GM03348 (cell line): ENCODE measurements at regions not wholly inside any gene's neighbourhood (a gene's known extent, or its start where the extent isn't known, plus 50 kb on each side); places are given as distances from the start of the nearest gene placed in this dataset.

ENCODE experiments used
- DNase-seq: peaks from one replicate; pipeline ENCODE4 v3.0.0; 2012; ENCODE audit warnings: low spot score

DNA sequence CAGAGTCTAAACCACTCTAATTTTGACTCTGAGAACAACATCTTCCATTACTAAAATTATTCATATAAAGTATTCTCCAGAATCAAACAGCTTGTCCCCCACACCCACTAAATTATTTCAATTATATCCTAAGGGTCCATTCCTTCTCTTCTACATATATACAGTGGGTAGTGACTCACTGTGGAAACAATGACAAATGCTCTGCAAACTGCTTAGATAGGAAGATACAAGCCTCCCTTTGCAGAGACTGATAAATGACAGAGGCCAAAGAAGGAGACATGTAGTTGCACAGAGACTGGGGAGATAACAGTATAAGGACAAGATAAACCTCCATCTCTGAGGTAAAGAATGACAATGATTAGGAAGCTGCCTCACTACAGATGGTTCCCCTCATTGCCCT lies 1087.4 kb downstream of the AGBL1 start:
- no peak for DNase-seq

DNA sequence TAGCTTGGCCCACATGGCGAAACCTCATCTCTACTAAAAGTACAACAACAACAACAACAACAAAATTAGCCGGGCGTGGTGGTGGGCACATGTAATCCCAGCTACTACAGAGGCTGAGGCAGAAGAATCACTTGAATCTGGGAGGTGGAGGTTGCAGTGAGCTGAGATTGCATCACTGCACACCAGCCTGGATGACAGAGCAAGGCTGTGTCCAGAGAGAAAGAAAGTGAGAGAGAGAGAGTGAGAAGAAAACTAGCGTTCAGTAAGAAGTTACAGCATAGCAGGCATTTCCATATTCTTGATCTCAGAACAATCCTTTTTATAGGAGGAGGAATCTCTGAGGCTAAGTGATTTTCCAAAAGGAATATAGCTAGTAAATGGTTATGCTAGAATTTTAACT lies 1076.1 kb downstream of the AGBL1 start:
- DNase-seq = no peak

DNA sequence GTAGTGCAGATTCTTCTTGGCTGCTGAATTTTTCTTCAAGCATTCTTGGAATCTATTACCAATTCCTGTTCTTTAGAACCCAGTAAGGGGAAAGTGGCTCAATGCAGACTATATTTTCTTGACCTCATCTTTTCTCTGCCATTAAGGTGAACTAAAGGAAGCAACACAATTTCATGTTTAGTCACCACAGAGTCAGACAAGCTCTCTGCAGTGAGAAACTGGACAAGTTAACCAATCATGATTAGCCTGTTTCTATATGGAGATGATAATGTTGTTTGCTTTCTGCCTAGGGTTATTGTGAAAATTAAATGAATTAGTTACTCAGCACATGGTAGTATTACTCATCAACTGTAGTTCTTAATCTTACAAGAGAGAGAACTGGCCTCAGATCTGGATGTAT lies 1075.1 kb downstream of the AGBL1 start:
- DNase-seq = no peak

DNA sequence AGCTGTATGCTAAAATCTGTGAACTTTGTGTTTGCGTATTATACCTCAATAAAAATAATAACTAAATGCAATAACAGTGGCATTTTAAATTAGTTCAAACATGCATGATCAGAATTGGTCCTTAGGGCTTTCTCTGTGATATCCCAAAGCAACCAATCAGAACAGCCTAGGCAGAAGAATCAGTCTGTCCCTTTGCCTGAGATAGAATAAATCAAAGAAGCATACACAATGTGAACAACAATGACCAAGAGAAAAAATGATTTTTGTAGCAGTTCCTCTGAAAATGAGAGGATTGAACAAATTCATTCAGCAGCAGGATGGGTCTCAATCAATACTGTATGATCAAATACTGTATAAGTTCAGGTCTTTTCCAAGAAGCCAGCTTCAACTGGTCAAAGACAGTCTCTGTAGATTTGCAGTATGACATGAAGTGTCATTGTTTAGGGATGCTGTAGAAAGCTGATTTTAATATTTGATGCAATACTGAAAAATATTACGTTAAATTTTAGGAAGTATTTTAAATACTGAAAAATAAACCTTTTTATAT lies 1071.6 kb downstream of the AGBL1 start:
- no peak for DNase-seq

DNA sequence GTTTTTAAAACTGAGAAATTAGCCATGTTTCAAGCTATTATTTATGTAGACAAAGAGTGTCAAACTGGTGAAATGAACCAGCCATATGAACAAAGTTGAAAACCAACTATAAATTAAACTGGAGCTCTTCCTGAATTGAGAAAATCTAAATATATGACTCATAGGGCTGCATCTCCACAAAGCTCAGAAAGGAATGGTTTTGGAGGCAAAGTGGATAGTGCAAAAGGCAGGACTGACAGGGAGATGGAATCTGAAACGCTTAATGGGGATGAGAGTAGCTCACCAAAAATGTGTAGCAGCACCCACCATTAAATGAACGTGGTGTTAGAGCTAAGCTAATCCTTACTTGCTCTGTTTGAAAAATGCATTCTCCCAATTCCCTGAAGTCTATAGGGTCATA lies 1066.0 kb downstream of the AGBL1 start:
- DNase-seq = no peak

DNA sequence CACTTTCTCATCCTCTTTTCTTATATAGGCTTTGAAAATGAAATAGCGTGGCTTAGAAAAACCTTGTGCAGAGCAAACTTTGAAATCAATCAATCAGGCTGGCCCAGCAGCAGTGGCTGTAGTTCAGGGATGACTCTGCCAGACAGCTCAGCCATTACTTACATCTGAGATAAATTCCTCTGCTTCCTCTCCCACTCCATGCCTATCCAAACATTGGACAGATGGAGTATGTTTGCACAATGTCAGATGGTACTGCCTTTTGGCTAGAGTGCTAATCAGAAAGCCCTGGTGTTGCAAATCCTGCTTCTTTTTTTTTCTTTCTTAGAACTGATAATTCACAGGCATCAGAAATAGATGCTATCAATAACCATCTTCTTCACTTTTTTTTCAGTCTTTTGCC lies 1065.1 kb downstream of the AGBL1 start:
- no peak for DNase-seq

DNA sequence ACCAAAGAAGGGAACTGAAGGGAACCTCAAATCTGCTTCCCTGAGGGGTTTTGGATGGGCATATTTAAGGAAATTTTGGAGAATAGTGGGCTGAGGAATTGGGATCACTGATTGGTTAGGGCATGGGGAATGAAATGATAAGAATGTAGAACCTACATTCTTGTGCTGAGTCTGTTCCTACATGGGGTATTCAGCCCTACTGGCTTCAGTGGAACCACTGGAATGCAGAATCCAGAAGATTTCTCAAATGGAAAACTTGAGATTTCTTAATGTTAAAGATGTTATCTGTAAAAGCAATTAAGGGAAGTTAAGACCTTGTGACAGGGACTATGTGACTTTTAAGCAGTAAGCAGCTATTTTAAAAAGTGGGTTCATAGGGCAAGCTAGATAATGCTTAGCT lies 1062.4 kb downstream of the AGBL1 start:
- no peak for DNase-seq

DNA sequence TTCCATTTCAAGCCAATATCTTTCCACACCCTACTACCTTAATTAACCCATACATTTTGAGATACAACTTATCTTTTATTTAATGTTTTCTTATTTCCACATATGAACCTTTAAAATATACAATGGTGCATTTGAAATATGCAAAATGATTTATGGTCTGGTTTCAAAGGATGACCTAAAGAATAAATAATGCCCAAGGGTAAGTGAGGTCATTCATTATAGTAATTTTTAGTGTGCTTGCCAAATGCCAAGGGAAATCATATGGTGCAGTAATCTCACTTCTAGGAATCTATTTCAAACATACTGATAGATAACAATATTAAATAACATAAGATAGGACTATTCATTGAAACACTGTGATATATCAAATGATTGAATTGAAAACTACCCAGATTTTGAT lies 1055.4 kb downstream of the AGBL1 start:
- no peak for DNase-seq

DNA sequence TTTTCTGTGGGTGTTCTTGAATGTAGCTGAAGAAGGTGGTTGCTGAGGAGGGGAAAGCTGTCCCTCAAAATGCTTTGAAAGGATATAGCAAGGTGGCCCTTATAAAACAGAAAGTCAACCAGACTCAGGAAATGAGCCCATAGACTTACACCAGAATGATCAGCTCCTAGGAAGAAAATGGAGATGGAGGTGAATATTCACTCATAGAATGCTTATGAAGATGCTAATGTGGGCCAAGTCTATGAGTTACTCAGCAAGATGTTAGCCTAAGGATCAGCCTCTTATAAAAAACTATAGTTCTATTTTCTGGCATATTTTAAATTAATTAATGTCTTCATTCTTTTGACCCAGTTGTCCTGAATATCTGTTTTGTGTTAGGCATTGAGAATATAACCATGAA lies 1054.0 kb downstream of the AGBL1 start:
- DNase-seq = no peak

DNA sequence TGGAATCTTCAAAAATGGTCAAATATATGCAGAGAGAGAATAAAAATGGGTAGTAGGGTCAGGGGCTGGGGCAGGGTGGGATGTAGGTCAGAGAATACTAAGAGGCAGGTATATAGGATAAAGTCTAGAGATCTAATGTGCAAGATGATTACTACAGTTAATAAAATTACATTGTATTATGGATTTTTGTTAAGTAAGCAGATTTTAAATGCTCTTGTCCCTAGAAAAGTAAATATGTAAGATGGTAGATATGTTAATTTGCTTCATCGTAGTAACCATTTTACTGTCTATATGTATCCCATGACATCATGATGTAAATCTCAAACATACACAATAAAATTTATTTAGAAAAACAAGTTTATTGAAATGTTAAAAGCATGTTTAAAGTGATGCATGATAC lies 1051.4 kb downstream of the AGBL1 start:
- no peak for DNase-seq

DNA sequence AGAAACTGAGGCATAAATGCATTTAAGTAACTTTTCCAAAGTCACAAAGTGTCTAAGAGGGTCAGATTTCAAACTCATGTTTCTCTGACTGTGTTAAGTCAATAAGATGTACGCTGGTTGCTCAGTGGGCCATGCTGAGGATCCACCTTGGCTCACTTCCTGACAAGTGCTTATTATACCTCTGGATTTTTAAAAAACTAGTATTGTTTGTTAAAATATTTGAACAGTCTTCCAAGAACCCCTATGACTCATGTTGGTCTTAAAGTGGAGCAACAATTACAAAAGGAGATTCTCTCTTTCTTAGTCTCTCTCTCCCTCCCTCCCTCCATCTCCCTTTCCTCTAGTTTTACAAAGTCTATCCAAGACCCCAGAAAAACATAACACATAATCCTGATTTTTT lies 1050.2 kb downstream of the AGBL1 start:
- no peak for DNase-seq

DNA sequence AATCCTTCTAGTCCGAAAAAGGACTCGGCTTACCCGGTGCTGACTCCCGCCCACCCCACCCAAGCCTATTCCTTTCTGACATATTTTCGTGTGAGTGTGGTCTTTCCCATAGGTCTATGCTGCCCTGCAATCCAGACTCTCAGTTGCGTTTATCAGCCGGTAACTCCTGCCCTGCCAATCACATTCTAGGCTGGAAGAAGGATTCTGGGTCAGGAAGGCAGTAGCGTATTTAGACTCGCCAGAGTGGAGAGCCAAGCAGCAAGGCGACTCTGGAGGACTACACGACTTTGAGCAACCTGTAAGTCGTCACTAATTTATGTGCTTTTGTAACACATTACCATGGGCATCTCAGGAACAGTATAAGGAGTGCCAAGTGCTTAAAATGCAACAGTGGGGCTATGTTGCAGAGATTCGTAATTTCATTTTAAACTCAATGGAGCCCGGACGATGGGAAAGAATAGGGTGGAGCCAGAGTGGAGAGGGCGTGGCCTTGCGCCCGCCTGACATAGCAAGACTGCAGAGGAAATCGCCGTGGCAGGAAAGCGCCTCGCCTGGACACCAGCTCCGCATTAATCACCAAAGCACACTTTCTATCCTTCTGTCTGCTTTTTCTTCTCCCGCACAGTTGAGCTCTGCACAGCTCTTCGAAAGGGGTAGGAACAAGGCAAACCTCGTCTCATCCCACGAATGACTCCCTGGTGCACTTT lies 1044.2 kb downstream of the AGBL1 start:
- DNase-seq = no peak

DNA sequence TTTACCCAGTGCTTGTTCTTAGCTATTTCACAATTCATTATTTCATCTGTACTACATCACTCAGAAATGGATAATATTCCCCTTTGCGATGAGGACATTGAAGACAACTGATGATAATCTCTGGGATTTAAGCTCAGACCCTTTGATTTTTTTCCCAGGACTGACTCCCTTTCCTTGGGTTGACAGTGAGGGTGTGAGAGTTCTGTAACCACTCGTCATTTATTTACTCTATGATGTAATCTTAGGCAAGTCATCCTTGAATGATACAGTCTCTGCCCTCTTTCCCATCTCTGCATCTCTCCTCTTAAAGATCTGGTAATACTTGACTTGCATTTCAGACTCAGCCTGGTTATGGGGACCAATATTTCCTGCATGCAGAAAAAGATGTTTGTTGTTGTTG lies 1041.7 kb downstream of the AGBL1 start:
- DNase-seq = no peak

DNA sequence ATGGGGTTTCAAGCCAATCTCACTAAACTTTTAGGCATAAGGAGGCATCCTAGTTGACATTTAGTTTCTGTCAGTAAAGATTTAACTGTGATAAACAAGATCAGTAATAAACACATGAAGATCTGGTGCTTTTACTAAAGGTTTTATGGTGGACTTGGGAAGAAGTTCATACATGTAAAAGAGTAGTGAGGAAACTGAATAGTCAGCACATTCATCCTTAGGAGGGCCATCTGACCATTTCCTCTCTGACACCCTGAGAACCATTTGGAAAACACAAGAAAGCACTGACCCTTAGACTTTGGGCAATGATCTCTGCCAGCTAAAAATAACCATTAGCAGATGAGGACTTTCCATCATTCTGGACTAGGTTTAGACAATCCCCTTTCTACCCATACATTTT lies 1040.9 kb downstream of the AGBL1 start:
- no peak for DNase-seq

DNA sequence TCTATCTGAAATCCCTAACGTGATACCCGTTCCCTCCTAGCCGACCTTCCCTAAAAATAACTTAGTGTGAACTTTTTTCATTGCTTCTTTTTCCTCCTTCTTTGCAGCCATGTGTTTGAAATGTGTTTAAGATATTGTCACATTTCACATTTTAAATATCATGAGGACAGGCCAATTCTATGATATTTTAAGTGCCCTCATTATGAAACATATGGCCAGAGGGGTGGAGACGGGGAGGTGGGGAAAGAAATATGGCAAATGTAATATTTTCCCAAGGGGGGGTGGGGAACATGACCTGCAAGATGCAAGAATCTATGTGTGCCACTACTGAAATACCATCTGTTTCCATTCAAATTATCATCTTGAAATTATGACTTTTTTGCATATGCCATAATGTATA lies 1039.2 kb downstream of the AGBL1 start:
- DNase-seq = no peak

DNA sequence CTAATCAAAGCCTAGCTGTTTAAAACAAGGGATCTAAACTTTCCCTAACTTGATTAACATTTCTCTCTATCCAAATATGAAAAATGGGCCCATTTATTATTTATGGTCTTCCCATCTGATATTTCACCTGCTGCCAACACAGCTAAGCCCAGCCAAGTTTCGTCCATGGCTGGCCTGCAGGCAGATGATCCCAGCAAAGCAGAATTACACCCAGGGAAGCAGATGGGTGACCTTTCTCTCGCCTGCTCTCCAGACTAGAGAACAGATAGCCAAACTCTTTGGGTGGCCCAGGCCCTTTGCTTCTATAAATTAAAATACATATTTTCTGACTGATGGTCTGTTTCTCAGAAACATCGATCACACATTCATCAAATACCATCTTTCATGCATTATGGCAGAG lies 1038.8 kb downstream of the AGBL1 start:
- no peak for DNase-seq

DNA sequence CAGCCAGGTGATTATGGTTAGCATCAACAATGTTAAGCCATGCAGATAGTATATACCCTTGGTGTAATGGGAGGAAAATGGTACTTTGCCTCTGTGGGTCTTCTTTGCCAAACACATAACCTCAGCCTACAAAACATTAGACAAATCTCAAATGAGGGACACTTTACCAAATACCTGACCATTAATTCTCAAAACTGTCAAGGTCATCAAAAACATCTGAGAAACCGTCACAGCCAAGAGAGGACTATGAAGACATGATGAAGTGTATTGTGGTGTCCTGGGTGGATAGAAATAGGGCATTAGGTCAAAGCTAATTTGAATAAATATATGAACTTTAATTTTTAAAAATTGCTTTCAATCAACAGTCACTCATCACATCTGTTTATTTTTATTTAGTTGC lies 1036.1 kb downstream of the AGBL1 start:
- no peak for DNase-seq

DNA sequence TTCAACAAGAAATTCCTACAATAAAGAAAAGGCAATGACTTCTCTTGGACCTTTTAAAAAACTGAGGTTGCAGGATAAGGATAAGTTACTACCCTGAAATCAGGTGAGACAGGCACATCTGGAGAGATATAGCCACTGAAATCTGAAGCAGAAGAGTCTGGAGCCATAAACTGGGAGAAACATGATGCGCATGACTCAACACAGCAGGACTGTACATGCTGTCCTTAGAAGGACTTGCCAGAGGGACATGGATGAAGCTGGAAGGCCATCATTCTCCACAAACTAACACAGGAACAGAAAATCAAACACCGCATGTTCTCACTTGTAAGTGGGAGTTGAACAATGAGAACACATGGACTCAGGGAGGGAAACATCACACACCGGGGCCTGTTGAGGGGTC lies 1020.2 kb downstream of the AGBL1 start:
- DNase-seq = no peak

DNA sequence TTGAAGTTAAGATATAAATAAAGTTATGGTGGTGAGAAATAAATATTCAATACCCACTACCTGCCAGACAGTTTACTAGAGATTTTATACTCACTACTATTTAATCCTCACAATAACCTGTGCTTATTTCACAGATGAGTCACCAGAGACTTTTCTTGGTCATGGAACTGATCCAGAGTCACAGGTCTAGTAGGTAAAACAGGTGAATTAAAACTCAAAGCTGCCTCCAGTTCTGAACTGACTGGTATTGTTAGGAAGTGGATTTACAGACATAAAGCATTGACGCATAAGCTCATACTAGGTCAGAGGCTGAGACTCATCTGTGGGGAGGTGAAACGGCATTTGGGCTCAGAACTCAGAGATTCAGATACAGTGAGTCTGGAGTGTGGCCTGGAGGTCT lies 1009.9 kb downstream of the AGBL1 start:
- DNase-seq = no peak

DNA sequence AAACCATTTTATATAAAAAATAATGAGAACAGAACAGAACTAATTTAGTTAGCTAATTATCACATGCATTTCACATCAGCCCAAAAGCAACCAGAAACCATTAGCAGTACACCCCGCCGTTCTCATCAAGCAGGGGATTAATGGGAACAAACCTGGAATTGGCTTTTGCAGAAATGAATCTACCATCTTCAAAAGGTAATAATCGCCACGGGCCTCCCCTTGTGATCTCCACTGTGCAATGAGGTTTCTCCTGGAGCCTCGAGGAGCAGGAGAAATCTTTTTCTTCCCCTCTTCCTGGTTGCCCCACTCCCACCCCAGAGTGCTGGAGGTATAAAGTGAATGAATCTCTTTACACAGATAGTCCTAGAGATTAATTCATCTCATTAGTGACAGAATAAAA lies 1003.5 kb downstream of the AGBL1 start:
- no peak for DNase-seq

DNA sequence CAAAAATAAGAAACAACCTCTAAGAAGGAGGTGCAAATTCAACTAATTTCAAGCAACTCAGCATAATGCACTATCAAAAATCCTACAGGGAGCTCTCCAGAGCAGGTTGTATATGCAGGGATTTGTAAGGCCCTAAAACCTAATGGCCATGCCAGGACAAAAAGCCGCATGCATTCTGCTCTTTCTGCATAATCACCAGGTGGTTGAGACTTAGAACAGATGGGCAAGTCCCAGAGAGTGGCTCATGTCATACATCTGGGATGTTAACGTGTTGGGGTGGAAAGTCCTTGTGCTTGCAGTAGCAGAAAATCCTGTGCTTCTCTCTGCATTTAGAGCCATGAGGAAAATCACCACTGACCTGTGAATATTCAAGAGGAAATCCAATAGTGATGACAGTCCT lies 1002.9 kb downstream of the AGBL1 start:
- DNase-seq = no peak

DNA sequence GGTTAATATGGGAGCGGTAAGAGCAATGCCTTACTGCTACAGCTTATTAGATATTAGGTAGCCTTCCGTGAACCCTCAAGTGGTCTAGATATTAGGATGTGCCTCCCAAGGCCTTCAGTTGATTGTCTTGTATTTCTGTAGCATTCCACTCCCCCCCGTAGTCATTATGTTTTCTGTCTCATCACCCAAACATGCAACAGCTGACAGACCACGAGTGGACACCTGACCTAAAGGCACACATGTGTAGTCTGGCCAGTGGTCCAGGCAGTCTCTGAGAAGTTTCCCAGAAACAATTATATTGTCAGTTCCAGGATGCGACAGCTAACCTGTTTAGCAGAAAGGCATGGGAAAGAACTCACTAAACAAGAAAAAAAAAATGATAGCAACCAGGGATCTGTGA lies 1000.9 kb downstream of the AGBL1 start:
- DNase-seq = no peak
